GM12878 (cell line): ENCODE measurements at regions not wholly inside any gene's neighbourhood (a gene's known extent, or its start where the extent isn't known, plus 50 kb on each side); places are given as distances from the start of the nearest gene placed in this dataset.
"Not testable (repeated sequence)": the region's sequence is repeated elsewhere in the genome, so short reads cannot be mapped to it uniquely, and the experiment has no call there.

Source experiments
- ATAC-seq: fragments of 200-7000 bp; cut with Tn5 transposase; 3 replicates; pipeline ENCODE4 v1.9.1; 2020; ENCODE audit warnings: mild to moderate bottlenecking, moderate library complexity
- BruUV-seq: library from RNA; stranded (reverse); fragments of 400-500 nt; replicated peaks from 2 replicates; lab custom pipeline; 2021; lab: Mats Ljungman, UMichigan
- CTCF ChIA-PET: fragments of 300-600 bp; sonication (Branson Sonifier 250); formaldehyde crosslinking; extraction: SDS; loops from one replicate; lab custom pipeline; 2021; ENCODE audit warnings: inconsistent platforms; lab: Yijun Ruan, JAX
- POLR2A ChIA-PET: fragments of 350-600 bp; formaldehyde crosslinking; extraction: SDS; loops from one replicate; lab custom pipeline; 2021; ENCODE audit warnings: inconsistent platforms; lab: Charles Lee
- RAD21 ChIA-PET: fragments of 300-600 bp; sonication (Branson Sonifier 250); formaldehyde crosslinking; loops from one replicate; lab custom pipeline; 2023; ENCODE audit warnings: antibody characterized with exemption; ENCODE audit not compliant: unreplicated experiment; lab: Charles Lee
- SMC1A ChIA-PET: fragments of 300-600 bp; sonication (Branson Sonifier 250); formaldehyde crosslinking; loops from one replicate; lab custom pipeline; 2023; ENCODE audit not compliant: unreplicated experiment, uncharacterized antibody; lab: Charles Lee
- DNase-seq: peaks from one replicate; pipeline ENCODE4 v3.0.0-alpha.2; 2011; ENCODE audit warnings: low read depth, low spot score
- FAIRE-seq: peaks from 3 replicates; lab custom pipeline; 2011; peaks lifted over from hg19 to GRCh38; lab: Jason Lieb, UNC
- H2AFZ ChIP-seq: 2 replicates; pipeline ENCODE4 v1.6.0; 2011; ENCODE audit warnings: low read depth, low read length, control low read depth; ENCODE audit not compliant: control insufficient read depth
- H3K27ac ChIP-seq: 2 replicates; pipeline ENCODE4 v1.5.1; 2011; ENCODE audit warnings: control low read depth; ENCODE audit not compliant: control insufficient read depth, insufficient read depth
- H3K27me3 ChIP-seq, 2 experiments: replicated peaks in 1 of 2; 2 replicates each; pipeline versions ENCODE4 v1.6.0 to v1.6.1; 2011; ENCODE audit warnings: low read length in 1 of 2; ENCODE audit not compliant: control insufficient read depth in 2 of 2, insufficient read depth in 2 of 2
- H3K36me3 ChIP-seq, 2 experiments: 2 replicates each; pipeline ENCODE4 v1.5.1; 2011; ENCODE audit warnings: low read length in 1 of 2; ENCODE audit not compliant: control insufficient read depth in 2 of 2, insufficient read depth in 2 of 2
- H3K4me1 ChIP-seq: 2 replicates; pipeline ENCODE4 v1.6.1; 2011; ENCODE audit warnings: mild to moderate bottlenecking, low read length, moderate library complexity, mixed read lengths; ENCODE audit not compliant: control insufficient read depth, insufficient read depth
- H3K4me2 ChIP-seq: 2 replicates; pipeline ENCODE4 v1.6.0; 2011; ENCODE audit warnings: control low read depth; ENCODE audit not compliant: control insufficient read depth, insufficient read depth
- H3K4me3 ChIP-seq: fragments of 200-600 bp; sonication (generic); 2 replicates; pipeline ENCODE4 v1.5.1; 2016
- H3K79me2 ChIP-seq: 2 replicates; pipeline ENCODE4 v1.6.0; 2011; ENCODE audit warnings: low read length; ENCODE audit not compliant: control insufficient read depth, insufficient read depth
- H3K9ac ChIP-seq: 2 replicates; pipeline ENCODE4 v1.8.0; 2011; ENCODE audit warnings: low read length, control low read depth, mixed read lengths; ENCODE audit not compliant: control insufficient read depth, insufficient read depth
- H3K9me3 ChIP-seq: replicated peaks from 3 replicates; pipeline ENCODE4 v1.5.1; 2011; ENCODE audit warnings: mild to moderate bottlenecking, low read length; ENCODE audit not compliant: control insufficient read depth, insufficient read depth
- H4K20me1 ChIP-seq: 2 replicates; pipeline ENCODE4 v1.6.0; 2011; ENCODE audit not compliant: control insufficient read depth, insufficient read depth
- CBFB ChIP-seq: IDR thresholded peaks from 2 replicates; pipeline ENCODE4 v1.6.1; 2016; ENCODE audit warnings: antibody characterized with exemption, low read depth
- CHD1 ChIP-seq: IDR thresholded peaks from 2 replicates; pipeline ENCODE4 v1.6.1; 2012; ENCODE audit warnings: low read depth, low read length, improper control_type of control experiment
- FOXM1 ChIP-seq: IDR thresholded peaks from 2 replicates; pipeline ENCODE4 v1.6.1; 2012; ENCODE audit warnings: low read depth, mild to moderate bottlenecking, inconsistent platforms, low read length, moderate library complexity
- RCOR1 ChIP-seq: conservative IDR thresholded peaks from 2 replicates; pipeline ENCODE4 v1.6.1; 2012; ENCODE audit warnings: low read depth, low read length, improper control_type of control experiment
- RFX5 ChIP-seq: IDR thresholded peaks from 2 replicates; pipeline ENCODE4 v1.6.1; 2011; ENCODE audit warnings: low read depth, low read length, improper control_type of control experiment
- USF1 ChIP-seq: IDR thresholded peaks from 2 replicates; pipeline ENCODE4 v1.6.1; 2011; ENCODE audit warnings: borderline replicate concordance, low read depth, mild to moderate bottlenecking, moderate library complexity, mixed read lengths, low read length; ENCODE audit not compliant: insufficient read depth; ENCODE audit errors: extremely low read length
- WGBS: methylation state at CpG from one replicate; pipeline ENCODE4 v1.1.6; 2016; ENCODE audit warnings: low lambda C conversion rate; ENCODE audit not compliant: insufficient replicate concordance, insufficient coverage; ENCODE audit errors: missing lambda C conversion rate; 5-methylcytosine and 5-hydroxymethylcytosine counted together
- in situ Hi-C: fragments of 300-500 bp; cut with MboI; formaldehyde crosslinking; loops from 9 replicates; pipeline ENCODE4 v1.14.3; 2018; ENCODE audit warnings: mixed read lengths
- intact Hi-C: fragments of 100-400 bp; cut with micrococcal nuclease; formaldehyde crosslinking; loops from one replicate; pipeline ENCODE4 v1.14.2; 2022; ENCODE audit not compliant: unreplicated experiment
- TF ChIP-seq, protein P1 (sequence below): IDR thresholded peaks from 2 replicates; pipeline ENCODE4 v1.6.1; 2012; ENCODE audit warnings: low read depth, low read length, improper control_type of control experiment

- Histone ChIP-seq H3K9ac (no peak overlapping the region), H3K4me1 (no peaks in the 10 kb centered on the region), H3K36me3 (no peaks in the 10 kb centered on the region), H3K4me2 (no peak overlapping the region), H2AFZ (no peak overlapping the region), H3K4me3 (no peak overlapping the region), H3K27ac (no peak overlapping the region), H4K20me1 (no peaks in the 10 kb centered on the region), H3K9me3 (no peaks in the 10 kb centered on the region; the same call in 2 of the 3 replicates), H3K27me3 (no peaks in the 10 kb centered on the region), H3K79me2 (no peaks in the 10 kb centered on the region)
- FAIRE-seq (no peak), ATAC-seq (no peak), DNase-seq (no peak)
- ChIA-PET POLR2A (no interaction called here), CTCF (no interaction called here), RAD21 (no interaction called here), SMC1A (no interaction called here)
- TF ChIP-seq, protein P1, sequence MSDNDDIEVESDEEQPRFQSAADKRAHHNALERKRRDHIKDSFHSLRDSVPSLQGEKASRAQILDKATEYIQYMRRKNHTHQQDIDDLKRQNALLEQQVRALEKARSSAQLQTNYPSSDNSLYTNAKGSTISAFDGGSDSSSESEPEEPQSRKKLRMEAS: no peak
- no peak for TF ChIP-seq RCOR1
- no peak for TF ChIP-seq RFX5
- TF ChIP-seq CBFB: no peak
- no peak for TF ChIP-seq USF1
- TF ChIP-seq FOXM1: no peak
- intact Hi-C loops (no loop called here), in situ Hi-C loops (no loop called here)
- 51% methylated on average over 2 of the region's 2 CpGs for WGBS
- BruUV-seq: no TSS peak
Observed at GRCh38 chr21:18002393-18002792, 183.2 kb upstream of the C21orf91 start.

GRCh38 chr21:18000981-18001686 lies 182.0 kb upstream of the C21orf91 start:
- no peak for ATAC-seq
- Histone ChIP-seq H3K4me3 (no peak overlapping the region), H2AFZ (no peak overlapping the region), H3K27me3 (no peaks in the 10 kb centered on the region), H3K79me2 (no peaks in the 10 kb centered on the region), H3K36me3 (no peaks in the 10 kb centered on the region), H4K20me1 (no peaks in the 10 kb centered on the region), H3K9ac (no peak overlapping the region), H3K4me2 (no peak overlapping the region), H3K27ac (no peak overlapping the region), H3K9me3 (no peaks in the 10 kb centered on the region; the same call in 2 of the 3 replicates), H3K4me1 (no peaks in the 10 kb centered on the region)
- no peak for TF ChIP-seq CHD1
- POLR2A ChIA-PET: no interaction called here
- RAD21 ChIA-PET: no interaction called here
- no peak for FAIRE-seq
- in situ Hi-C loops: no loop called here
- BruUV-seq: no TSS peak
- intact Hi-C loops: no loop called here
- DNase-seq: no peak
- CTCF ChIA-PET: no interaction called here
- SMC1A ChIA-PET: interaction anchor here (1.3 kb wide), 1 partner anchor 70 kb away, joined by 3 read pairs; no protein-coding TSS in a partner anchor
- 0% methylated on average over 3 of the region's 3 CpGs for WGBS

DNA sequence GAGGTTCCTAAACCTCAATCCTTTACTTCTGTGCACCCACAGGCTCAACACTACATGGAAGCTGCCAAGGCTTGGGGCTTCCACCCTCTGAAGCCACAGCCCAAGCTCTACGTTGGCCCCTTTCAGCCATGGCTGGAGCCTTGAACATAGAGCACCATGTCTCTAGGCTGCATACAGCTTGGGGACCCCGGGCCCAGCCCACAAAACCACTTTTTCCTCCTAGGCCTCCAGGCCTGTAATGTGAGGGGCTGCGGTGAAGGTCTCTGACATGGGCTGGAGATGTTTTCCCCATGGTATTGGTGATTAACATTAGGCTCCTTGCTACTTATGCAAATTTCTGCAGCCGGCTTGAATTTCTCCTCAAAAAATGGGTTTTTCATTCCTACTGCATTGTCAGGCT lies 179.4 kb upstream of the C21orf91 start:
- DNase-seq, POLR2A ChIA-PET, H3K79me2 ChIP-seq, CTCF ChIA-PET, RAD21 ChIA-PET, intact Hi-C loops, SMC1A ChIA-PET, H3K36me3 ChIP-seq, ATAC-seq, H3K9ac ChIP-seq, H3K27ac ChIP-seq, H3K4me1 ChIP-seq, in situ Hi-C loops, H4K20me1 ChIP-seq, H3K9me3 ChIP-seq, H3K27me3 ChIP-seq, H3K4me3 ChIP-seq, BruUV-seq, FAIRE-seq, H3K4me2 ChIP-seq, H2AFZ ChIP-seq: not testable (repeated sequence)
- WGBS: 16% methylated on average over 4 of the region's 4 CpGs
